ENCODE measurements at regions not wholly inside any gene's neighbourhood (a gene's known extent, or its start where the extent isn't known, plus 50 kb on each side); places are given as distances from the start of the nearest gene placed in this dataset.

GRCh38 chr5:56712895-56713591 is 102.3 kb upstream of the MAP3K1 start:
- no peaks in the 10 kb centered on the region for H3K36me3 ChIP-seq
- DNase-seq = no peak
- no peak overlapping the region for H3K27ac ChIP-seq
- no peaks in the 10 kb centered on the region for H3K4me1 ChIP-seq
- H3K4me3 ChIP-seq = no peak overlapping the region
- H3K27me3 ChIP-seq = no peaks in the 10 kb centered on the region
- no peak overlapping the region for H3K9ac ChIP-seq (ENCODE audit: low read depth in 2 of 2, low read length in 2 of 2)
- intact Hi-C loops (cut with DNase I) = no loop called here
- no peaks in the 10 kb centered on the region for H3K9me3 ChIP-seq
- TF ChIP-seq CTCF (IDR thresholded peaks at IDR 0.05) = no peak

- no peaks in the 10 kb centered on the region for H3K9me3 ChIP-seq
- H3K4me1 ChIP-seq = no peaks in the 10 kb centered on the region
- intact Hi-C loops (cut with DNase I) = no loop called here
- no peak overlapping the region for H3K4me3 ChIP-seq
- no peak for DNase-seq
- H3K27ac ChIP-seq = no peak overlapping the region
- TF ChIP-seq CTCF (IDR thresholded peaks at IDR 0.05) = no peak
- no peak overlapping the region for H3K9ac ChIP-seq (ENCODE audit: low read depth in 2 of 2, low read length in 2 of 2)
- no peaks in the 10 kb centered on the region for H3K36me3 ChIP-seq
- H3K27me3 ChIP-seq = no peaks in the 10 kb centered on the region
Observed at GRCh38 chr5:56710826-56711590, 104.3 kb upstream of the MAP3K1 start.

- Histone ChIP-seq H3K36me3 (no peaks in the 10 kb centered on the region), H3K9ac (ENCODE audit: low read depth in 2 of 2, low read length in 2 of 2) (no peak overlapping the region), H3K27ac (no peak overlapping the region), H3K4me1 (no peaks in the 10 kb centered on the region), H3K9me3 (no peaks in the 10 kb centered on the region), H3K27me3 (no peaks in the 10 kb centered on the region), H3K4me3 (no peak overlapping the region)
- no peak for TF ChIP-seq CTCF (IDR thresholded peaks at IDR 0.05)
- no peak for DNase-seq
- intact Hi-C loops (cut with DNase I) = no loop called here
Observed at GRCh38 chr5:56706504-56706903, 108.8 kb upstream of the MAP3K1 start.

GRCh38 chr5:56705217-56705616 is 110.1 kb upstream of the MAP3K1 start:
- no peak for DNase-seq
- Histone ChIP-seq H3K4me3 (no peak overlapping the region), H3K27ac (no peak overlapping the region), H3K36me3 (no peaks in the 10 kb centered on the region), H3K9me3 (no peaks in the 10 kb centered on the region), H3K4me1 (no peaks in the 10 kb centered on the region), H3K9ac (ENCODE audit: low read depth in 2 of 2, low read length in 2 of 2) (no peak overlapping the region), H3K27me3 (no peaks in the 10 kb centered on the region)
- TF ChIP-seq CTCF (IDR thresholded peaks at IDR 0.05) = no peak
- intact Hi-C loops (cut with DNase I) = no loop called here

GRCh38 chr5:56703952-56704351 is 111.4 kb upstream of the MAP3K1 start:
- Histone ChIP-seq H3K27me3 (no peaks in the 10 kb centered on the region), H3K27ac (no peak overlapping the region), H3K4me3 (no peak overlapping the region), H3K9ac (ENCODE audit: low read depth in 2 of 2, low read length in 2 of 2) (no peak overlapping the region), H3K9me3 (no peaks in the 10 kb centered on the region), H3K36me3 (no peaks in the 10 kb centered on the region), H3K4me1 (no peaks in the 10 kb centered on the region)
- no peak for TF ChIP-seq CTCF (IDR thresholded peaks at IDR 0.05)
- intact Hi-C loops (cut with DNase I) = no loop called here
- no peak for DNase-seq

Data from colonic mucosa (tissue), 4 donors.